Fibroblast of the aortic adventitia (primary cell): ENCODE measurements at regions not wholly inside any gene's neighbourhood (a gene's known extent, or its start where the extent isn't known, plus 50 kb on each side); places are given as distances from the start of the nearest gene placed in this dataset.

Experiments used
- DNase-seq: peaks from one replicate; pipeline ENCODE4 v3.0.0-alpha.2; 2010; ENCODE audit warnings: low read depth
- H3K4me3 ChIP-seq: 2 replicates; pipeline ENCODE4 v1.5.1; 2011; ENCODE audit warnings: low read depth, mild to moderate bottlenecking, control low read depth, low read length, moderate library complexity
- TF ChIP-seq, protein P1 (sequence below): IDR thresholded peaks from 2 replicates; pipeline ENCODE4 v1.5.1; 2011; ENCODE audit warnings: mild to moderate bottlenecking, low read length, control low read depth, inconsistent platforms; ENCODE audit not compliant: insufficient read depth

DNA sequence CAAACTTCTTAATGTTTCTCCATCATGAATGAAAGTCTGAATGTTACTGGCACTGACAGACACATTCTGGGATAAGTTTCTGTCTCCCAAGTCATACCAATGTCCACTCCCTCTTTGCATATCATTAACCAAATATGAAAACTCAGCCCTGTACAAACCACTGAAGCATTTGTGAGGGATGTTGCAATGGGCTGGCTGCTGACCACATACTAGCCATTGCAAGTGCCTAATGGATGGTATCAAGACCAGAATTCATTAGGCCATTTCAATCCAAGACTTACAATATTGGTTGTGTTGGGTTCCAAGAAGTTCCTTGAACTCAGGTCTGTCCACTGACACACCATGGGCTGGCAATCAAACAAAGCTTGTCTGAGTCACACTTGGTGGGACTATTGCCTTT lies 73.8 kb downstream of the CBLN2 start:
- no peak overlapping the region for H3K4me3 ChIP-seq
- TF ChIP-seq, protein P1, sequence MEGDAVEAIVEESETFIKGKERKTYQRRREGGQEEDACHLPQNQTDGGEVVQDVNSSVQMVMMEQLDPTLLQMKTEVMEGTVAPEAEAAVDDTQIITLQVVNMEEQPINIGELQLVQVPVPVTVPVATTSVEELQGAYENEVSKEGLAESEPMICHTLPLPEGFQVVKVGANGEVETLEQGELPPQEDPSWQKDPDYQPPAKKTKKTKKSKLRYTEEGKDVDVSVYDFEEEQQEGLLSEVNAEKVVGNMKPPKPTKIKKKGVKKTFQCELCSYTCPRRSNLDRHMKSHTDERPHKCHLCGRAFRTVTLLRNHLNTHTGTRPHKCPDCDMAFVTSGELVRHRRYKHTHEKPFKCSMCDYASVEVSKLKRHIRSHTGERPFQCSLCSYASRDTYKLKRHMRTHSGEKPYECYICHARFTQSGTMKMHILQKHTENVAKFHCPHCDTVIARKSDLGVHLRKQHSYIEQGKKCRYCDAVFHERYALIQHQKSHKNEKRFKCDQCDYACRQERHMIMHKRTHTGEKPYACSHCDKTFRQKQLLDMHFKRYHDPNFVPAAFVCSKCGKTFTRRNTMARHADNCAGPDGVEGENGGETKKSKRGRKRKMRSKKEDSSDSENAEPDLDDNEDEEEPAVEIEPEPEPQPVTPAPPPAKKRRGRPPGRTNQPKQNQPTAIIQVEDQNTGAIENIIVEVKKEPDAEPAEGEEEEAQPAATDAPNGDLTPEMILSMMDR, result no peak
- no peak for DNase-seq

GRCh38 chr18:72468021-72468710 lies 76.0 kb downstream of the CBLN2 start:
- TF ChIP-seq, protein P1, result no peak
- no peak for DNase-seq

DNA sequence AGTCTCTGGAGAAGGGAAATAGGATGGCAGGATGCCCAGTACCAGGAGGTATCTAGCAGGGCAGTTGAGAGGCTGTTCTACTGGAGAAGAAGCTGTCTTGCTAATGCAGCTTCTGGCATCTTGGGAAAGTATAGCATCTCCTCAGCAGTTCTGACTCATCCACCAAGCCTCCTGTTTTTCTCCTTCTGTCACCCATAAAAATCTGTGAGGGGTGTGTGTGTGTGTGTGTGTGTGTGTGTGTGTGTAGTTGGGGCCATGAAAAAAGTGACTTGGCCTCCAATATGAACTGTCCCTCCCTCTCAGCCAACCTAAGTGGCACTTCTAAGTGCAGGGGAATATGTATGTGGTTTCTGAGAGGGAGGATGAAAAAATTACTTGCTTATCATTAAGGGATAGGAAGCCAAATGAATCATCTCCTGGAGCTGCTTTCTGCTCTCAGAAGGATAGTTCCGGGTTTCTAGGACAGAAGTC lies 83.9 kb downstream of the CBLN2 start:
- TF ChIP-seq, protein P1, result no peak
- no peak for DNase-seq

More at GRCh38 chr18:72468021-72468710, 76.0 kb downstream of the CBLN2 start:
- H3K4me3 ChIP-seq, result no peak overlapping the region

GRCh38 chr18:72458271-72458670 lies 85.9 kb downstream of the CBLN2 start:
- H3K4me3 ChIP-seq, result no peak overlapping the region
- no peak for DNase-seq
- TF ChIP-seq, protein P1, result no peak

More for the DNA sequence above, 83.9 kb downstream of the CBLN2 start:
- no peak overlapping the region for H3K4me3 ChIP-seq

GRCh38 chr18:72456802-72457201 lies 87.3 kb downstream of the CBLN2 start:
- TF ChIP-seq, protein P1, result no peak
- H3K4me3 ChIP-seq, result no peak overlapping the region
- no peak for DNase-seq

GRCh38 chr18:72452328-72452727 lies 91.8 kb downstream of the CBLN2 start:
- no peak for DNase-seq
- no peak overlapping the region for H3K4me3 ChIP-seq
- TF ChIP-seq, protein P1, result no peak

- H3K4me3 ChIP-seq, result no peak overlapping the region
- DNase-seq, result no peak
- TF ChIP-seq, protein P1, result no peak
Measured at GRCh38 chr18:72444798-72445155, 99.4 kb downstream of the CBLN2 start.
